ENCODE measurements at regions not wholly inside any gene's neighbourhood (a gene's known extent, or its start where the extent isn't known, plus 50 kb on each side); places are given as distances from the start of the nearest gene placed in this dataset.

- Histone ChIP-seq H3K9me1 (ENCODE audit: control insufficient read depth, extremely low read depth, insufficient read depth, low read length) (no peaks in the 10 kb centered on the region), H2AFZ (ENCODE audit: control insufficient read depth, low read length) (no peak overlapping the region), H3K9me3 (ENCODE audit: control insufficient read depth, low read depth, low read length) (no peaks in the 10 kb centered on the region), H3K27me3 (ENCODE audit: control insufficient read depth, extremely low read depth, insufficient read depth, low read length) (no peaks in the 10 kb centered on the region), H4K20me1 (ENCODE audit: control insufficient read depth, extremely low read depth, insufficient read depth, low read length) (no peaks in the 10 kb centered on the region), H3K4me3 (ENCODE audit: control insufficient read depth in 2 of 3, extremely low read depth in 1 of 3, insufficient read depth in 2 of 3, low read depth in 1 of 3, low read length in 3 of 3) (no peak overlapping the region), H3K79me2 (ENCODE audit: control insufficient read depth, insufficient read depth, low read length) (no peaks in the 10 kb centered on the region), H3K9ac (ENCODE audit: control insufficient read depth, extremely low read depth, insufficient read depth, low read length) (no peak overlapping the region), H3K27ac (ENCODE audit: control insufficient read depth, insufficient read depth, low read length) (no peak overlapping the region), H3K4me2 (ENCODE audit: control insufficient read depth, extremely low read depth, insufficient read depth, low read depth, low read length) (peak overlapping the region; percentile 1), H3K4me1 (ENCODE audit: control insufficient read depth, extremely low read depth, insufficient read depth, low read length) (peaks cover 30% of the 10 kb centered on the region), H3K36me3 (ENCODE audit: control insufficient read depth in 2 of 2, extremely low read depth in 1 of 2, insufficient read depth in 2 of 2, low read length in 2 of 2) (no peaks in the 10 kb centered on the region)
- no peak for TF ChIP-seq EZH2 (IDR thresholded peaks at IDR 0.05; ENCODE audit: low read length)
- TF ChIP-seq, protein P1, sequence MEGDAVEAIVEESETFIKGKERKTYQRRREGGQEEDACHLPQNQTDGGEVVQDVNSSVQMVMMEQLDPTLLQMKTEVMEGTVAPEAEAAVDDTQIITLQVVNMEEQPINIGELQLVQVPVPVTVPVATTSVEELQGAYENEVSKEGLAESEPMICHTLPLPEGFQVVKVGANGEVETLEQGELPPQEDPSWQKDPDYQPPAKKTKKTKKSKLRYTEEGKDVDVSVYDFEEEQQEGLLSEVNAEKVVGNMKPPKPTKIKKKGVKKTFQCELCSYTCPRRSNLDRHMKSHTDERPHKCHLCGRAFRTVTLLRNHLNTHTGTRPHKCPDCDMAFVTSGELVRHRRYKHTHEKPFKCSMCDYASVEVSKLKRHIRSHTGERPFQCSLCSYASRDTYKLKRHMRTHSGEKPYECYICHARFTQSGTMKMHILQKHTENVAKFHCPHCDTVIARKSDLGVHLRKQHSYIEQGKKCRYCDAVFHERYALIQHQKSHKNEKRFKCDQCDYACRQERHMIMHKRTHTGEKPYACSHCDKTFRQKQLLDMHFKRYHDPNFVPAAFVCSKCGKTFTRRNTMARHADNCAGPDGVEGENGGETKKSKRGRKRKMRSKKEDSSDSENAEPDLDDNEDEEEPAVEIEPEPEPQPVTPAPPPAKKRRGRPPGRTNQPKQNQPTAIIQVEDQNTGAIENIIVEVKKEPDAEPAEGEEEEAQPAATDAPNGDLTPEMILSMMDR (optimal IDR thresholded peaks at IDR 0.05 in 1 of 3, IDR thresholded peaks at IDR 0.05 in 1 of 3, conservative IDR thresholded peaks at IDR 0.05 in 1 of 3; ENCODE audit: extremely low read depth in 1 of 3, insufficient read depth in 2 of 3, low read length in 3 of 3), result no peak
- DNase-seq (ENCODE audit: low read depth, low spot score) (peak; percentile 58), FAIRE-seq (peak; percentile 36)
- dilution Hi-C loops (cut with MboI; ENCODE audit: extremely low pct_ligation_motif_present, low sequenced_read_pairs), result no loop called here
These were observed 299.5 kb downstream of the DAD1 start for GRCh38 chr14:22289570-22289969.

DNA sequence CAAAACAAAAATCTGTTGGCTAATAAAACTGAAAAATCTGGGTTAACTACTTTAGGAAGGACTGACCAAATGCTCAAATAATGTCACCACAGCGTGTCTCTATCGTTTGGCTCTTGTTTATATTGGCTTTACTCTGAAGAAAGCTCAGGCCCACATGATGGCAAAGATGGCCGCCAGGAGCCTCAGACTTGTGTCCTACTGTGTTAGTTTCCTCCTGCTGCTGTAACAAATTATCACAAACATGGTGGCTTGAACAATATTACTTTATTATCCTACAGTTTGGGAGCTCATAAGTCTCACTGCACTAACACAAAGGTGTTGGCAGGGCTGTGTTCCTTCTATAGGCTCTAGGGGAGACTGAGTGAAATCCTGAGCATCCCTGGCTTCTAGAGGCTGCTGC is 303.0 kb downstream of the DAD1 start:
- no peak overlapping the region for H3K27ac ChIP-seq (ENCODE audit: control insufficient read depth, insufficient read depth, low read length)
- no peak overlapping the region for H3K9ac ChIP-seq (ENCODE audit: control insufficient read depth, extremely low read depth, insufficient read depth, low read length)
- H3K9me3 ChIP-seq (ENCODE audit: control insufficient read depth, low read depth, low read length), result no peaks in the 10 kb centered on the region
- H3K4me1 ChIP-seq (ENCODE audit: control insufficient read depth, extremely low read depth, insufficient read depth, low read length), result peaks cover 26% of the 10 kb centered on the region
- TF ChIP-seq EZH2 (IDR thresholded peaks at IDR 0.05; ENCODE audit: low read length), result no peak
- TF ChIP-seq, protein P1 (optimal IDR thresholded peaks at IDR 0.05 in 1 of 3, IDR thresholded peaks at IDR 0.05 in 1 of 3, conservative IDR thresholded peaks at IDR 0.05 in 1 of 3; ENCODE audit: extremely low read depth in 1 of 3, insufficient read depth in 2 of 3, low read length in 3 of 3), result no peak
- dilution Hi-C loops (cut with MboI; ENCODE audit: extremely low pct_ligation_motif_present, low sequenced_read_pairs), result no loop called here
- FAIRE-seq, result no peak
- H3K27me3 ChIP-seq (ENCODE audit: control insufficient read depth, extremely low read depth, insufficient read depth, low read length), result no peaks in the 10 kb centered on the region
- H4K20me1 ChIP-seq (ENCODE audit: control insufficient read depth, extremely low read depth, insufficient read depth, low read length), result no peaks in the 10 kb centered on the region
- no peaks in the 10 kb centered on the region for H3K36me3 ChIP-seq (ENCODE audit: control insufficient read depth in 2 of 2, extremely low read depth in 1 of 2, insufficient read depth in 2 of 2, low read length in 2 of 2)
- H3K4me2 ChIP-seq (ENCODE audit: control insufficient read depth, extremely low read depth, insufficient read depth, low read depth, low read length), result no peak overlapping the region
- no peaks in the 10 kb centered on the region for H3K9me1 ChIP-seq (ENCODE audit: control insufficient read depth, extremely low read depth, insufficient read depth, low read length)
- no peaks in the 10 kb centered on the region for H3K79me2 ChIP-seq (ENCODE audit: control insufficient read depth, insufficient read depth, low read length)
- no peak overlapping the region for H2AFZ ChIP-seq (ENCODE audit: control insufficient read depth, low read length)
- no peak for DNase-seq (ENCODE audit: low read depth, low spot score)
- no peak overlapping the region for H3K4me3 ChIP-seq (ENCODE audit: control insufficient read depth in 2 of 3, extremely low read depth in 1 of 3, insufficient read depth in 2 of 3, low read depth in 1 of 3, low read length in 3 of 3)
